ENCODE measurements at regions not wholly inside any gene's neighbourhood (a gene's known extent, or its start where the extent isn't known, plus 50 kb on each side); places are given as distances from the start of the nearest gene placed in this dataset.

- TF ChIP-seq CTCF (IDR thresholded peaks at IDR 0.05; ENCODE audit: low read length) (no peak), EZH2phosphoT487 (IDR thresholded peaks at IDR 0.05; ENCODE audit: low read length) (no peak), EZH2 (optimal IDR thresholded peaks at IDR 0.05; ENCODE audit: low read depth, low read length) (no peak)
Observed at GRCh38 chr16:59213952-59214351, 479.8 kb upstream of the GOT2 start.
